ENCODE measurements at regions not wholly inside any gene's neighbourhood (a gene's known extent, or its start where the extent isn't known, plus 50 kb on each side); places are given as distances from the start of the nearest gene placed in this dataset.

DNA sequence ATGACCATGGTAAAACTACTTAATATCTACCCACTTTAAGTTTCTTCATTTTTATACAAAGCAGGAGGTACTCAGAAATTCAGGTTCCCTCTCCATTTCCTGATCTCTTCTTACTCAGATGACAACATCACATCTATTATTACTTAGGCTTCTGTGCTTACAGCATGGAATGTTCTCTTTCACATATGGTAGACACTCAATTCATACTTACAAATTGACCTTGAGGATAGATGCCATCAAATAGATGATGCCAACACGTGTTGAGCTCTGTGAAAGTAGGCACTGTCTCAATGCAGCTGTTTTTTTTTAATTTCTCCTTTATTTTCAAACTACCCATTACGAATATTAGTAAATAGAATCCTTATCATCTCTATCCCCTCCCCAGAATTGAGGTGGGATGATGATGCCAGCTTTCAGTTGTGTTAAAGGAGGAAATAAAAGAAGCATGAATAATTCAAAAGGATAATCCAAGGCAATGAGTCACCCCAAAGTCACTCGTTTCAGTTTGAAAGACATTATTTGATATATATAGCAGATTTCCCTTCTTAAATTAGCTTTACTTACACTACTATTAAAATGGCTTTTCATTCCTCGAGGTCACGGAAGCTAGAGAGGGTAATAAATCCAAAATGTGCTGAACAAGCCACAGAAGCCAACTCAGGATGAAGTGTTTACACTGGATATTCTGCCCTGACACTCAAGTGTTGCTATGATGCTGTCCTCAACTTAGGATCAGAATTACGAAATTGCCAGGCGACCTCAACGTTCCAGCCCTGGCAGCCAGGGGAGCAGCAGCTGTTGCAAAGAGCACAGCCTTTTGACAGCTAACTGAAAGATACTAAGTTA, 124.2 kb upstream of the EOLA2 start:
- Histone ChIP-seq H3K9me3 (ENCODE audit: control insufficient read depth in 4 of 4, low read length in 3 of 4) (no peaks in the 10 kb centered on the region), H3K27ac (ENCODE audit: low read depth in 1 of 2, low read length in 2 of 2) (no peak overlapping the region), H3K27me3 (ENCODE audit: control insufficient read depth in 4 of 4, insufficient read depth in 4 of 4, low read length in 3 of 4) (peaks cover 0 to 2% (median 0%) of the 10 kb centered on the region in 4 donors), H3K4me1 (ENCODE audit: control insufficient read depth in 4 of 4, insufficient read depth in 4 of 4, low read length in 3 of 4) (peaks cover 0 to 2% (median 0%) of the 10 kb centered on the region in 4 donors), H3K9ac (ENCODE audit: low read depth in 1 of 2, low read length in 2 of 2) (no peak overlapping the region), H3K4me3 (ENCODE audit: low read depth in 1 of 3, low read length in 3 of 3) (no peak overlapping the region), H3K36me3 (ENCODE audit: control insufficient read depth in 4 of 4, insufficient read depth in 3 of 4, low read depth in 1 of 4, low read length in 3 of 4) (no peaks in the 10 kb centered on the region)
- TF ChIP-seq GABPA (IDR thresholded peaks at IDR 0.05 in 1 of 2, conservative IDR thresholded peaks at IDR 0.05 in 1 of 2) (no peak), RAD21 (IDR thresholded peaks at IDR 0.05) (peak in 1 of 2 donors; percentile 26), NR2F2 (IDR thresholded peaks at IDR 0.05) (peak; percentile 39)
- TF ChIP-seq, protein P1, sequence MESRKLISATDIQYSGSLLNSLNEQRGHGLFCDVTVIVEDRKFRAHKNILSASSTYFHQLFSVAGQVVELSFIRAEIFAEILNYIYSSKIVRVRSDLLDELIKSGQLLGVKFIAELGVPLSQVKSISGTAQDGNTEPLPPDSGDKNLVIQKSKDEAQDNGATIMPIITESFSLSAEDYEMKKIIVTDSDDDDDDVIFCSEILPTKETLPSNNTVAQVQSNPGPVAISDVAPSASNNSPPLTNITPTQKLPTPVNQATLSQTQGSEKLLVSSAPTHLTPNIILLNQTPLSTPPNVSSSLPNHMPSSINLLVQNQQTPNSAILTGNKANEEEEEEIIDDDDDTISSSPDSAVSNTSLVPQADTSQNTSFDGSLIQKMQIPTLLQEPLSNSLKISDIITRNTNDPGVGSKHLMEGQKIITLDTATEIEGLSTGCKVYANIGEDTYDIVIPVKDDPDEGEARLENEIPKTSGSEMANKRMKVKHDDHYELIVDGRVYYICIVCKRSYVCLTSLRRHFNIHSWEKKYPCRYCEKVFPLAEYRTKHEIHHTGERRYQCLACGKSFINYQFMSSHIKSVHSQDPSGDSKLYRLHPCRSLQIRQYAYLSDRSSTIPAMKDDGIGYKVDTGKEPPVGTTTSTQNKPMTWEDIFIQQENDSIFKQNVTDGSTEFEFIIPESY (IDR thresholded peaks at IDR 0.05), result no peak
- DNase-seq (ENCODE audit: low spot score), result no peak
- 51% methylated on average over 8 of the region's 8 CpGs for WGBS

DNA sequence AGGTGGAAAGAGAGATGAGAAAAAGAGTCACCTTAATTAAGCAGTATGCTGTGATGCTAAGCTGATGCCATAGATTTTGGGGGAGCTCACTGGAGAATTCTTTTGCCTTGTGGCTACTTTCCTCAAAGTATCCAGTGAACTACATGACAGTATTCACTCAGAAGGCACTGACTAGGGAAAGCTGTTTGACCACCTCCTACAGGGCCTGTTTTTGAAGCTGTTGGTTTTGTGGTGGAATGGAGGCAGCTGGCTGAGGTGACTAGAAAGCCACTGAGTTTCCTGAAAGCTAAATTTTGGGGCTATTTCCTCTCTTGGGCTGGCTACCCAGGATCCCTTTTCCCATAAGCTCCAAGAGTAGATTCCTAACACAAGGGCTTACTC, 124.8 kb upstream of the EOLA2 start:
- TF ChIP-seq HNF4G (IDR thresholded peaks at IDR 0.05) (no peak), EGR1 (IDR thresholded peaks at IDR 0.05; ENCODE audit: low read depth in 2 of 2) (no peak), JUND (IDR thresholded peaks at IDR 0.05) (no peak)
- no peak overlapping the region for H3K27ac ChIP-seq (ENCODE audit: low read depth in 1 of 2, low read length in 2 of 2)
- H3K9ac ChIP-seq (ENCODE audit: low read depth in 1 of 2, low read length in 2 of 2), result no peak overlapping the region

DNA sequence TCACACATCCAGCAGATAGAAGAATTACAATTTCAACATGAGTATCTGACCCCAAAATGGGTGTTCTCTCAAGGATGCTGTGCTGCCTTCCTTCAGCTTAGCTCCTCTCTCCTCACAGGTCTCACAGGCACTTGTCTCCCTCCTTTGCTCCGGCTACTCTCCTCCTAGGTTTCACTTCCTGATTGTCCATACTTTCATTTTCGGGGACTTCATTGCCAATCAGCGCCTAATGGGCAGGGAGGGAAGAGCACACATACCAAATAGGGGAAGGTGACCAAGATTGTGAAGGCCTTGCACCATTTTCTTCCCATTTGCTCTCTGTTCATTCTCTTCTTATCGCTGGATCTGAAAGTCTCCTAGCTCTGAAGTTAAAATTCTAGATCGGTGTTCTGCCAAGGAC, 125.4 kb upstream of the EOLA2 start:
- H3K9ac ChIP-seq (ENCODE audit: low read depth in 1 of 2, low read length in 2 of 2), result no peak overlapping the region
- no peaks in the 10 kb centered on the region for H3K36me3 ChIP-seq (ENCODE audit: control insufficient read depth in 4 of 4, insufficient read depth in 3 of 4, low read depth in 1 of 4, low read length in 3 of 4)
- H3K4me3 ChIP-seq (ENCODE audit: low read depth in 1 of 3, low read length in 3 of 3), result no peak overlapping the region
- 90% methylated on average over 5 of the region's 5 CpGs for WGBS
- no peaks in the 10 kb centered on the region for H3K9me3 ChIP-seq (ENCODE audit: control insufficient read depth in 4 of 4, low read length in 3 of 4)
- no peak for TF ChIP-seq JUND (IDR thresholded peaks at IDR 0.05)
- no peak for TF ChIP-seq FOXA2 (IDR thresholded peaks at IDR 0.05)
- TF ChIP-seq NR2F2 (IDR thresholded peaks at IDR 0.05), result no peak
- TF ChIP-seq RAD21 (IDR thresholded peaks at IDR 0.05), result no peak
- TF ChIP-seq, protein P2, sequence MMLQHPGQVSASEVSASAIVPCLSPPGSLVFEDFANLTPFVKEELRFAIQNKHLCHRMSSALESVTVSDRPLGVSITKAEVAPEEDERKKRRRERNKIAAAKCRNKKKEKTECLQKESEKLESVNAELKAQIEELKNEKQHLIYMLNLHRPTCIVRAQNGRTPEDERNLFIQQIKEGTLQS (IDR thresholded peaks at IDR 0.05), result no peak
- no peak for TF ChIP-seq TAF1 (conservative IDR thresholded peaks at IDR 0.05)
- TF ChIP-seq FOXA1 (IDR thresholded peaks at IDR 0.05), result no peak
- TF ChIP-seq HNF4A (conservative IDR thresholded peaks at IDR 0.05), result no peak
- TF ChIP-seq, protein P3, sequence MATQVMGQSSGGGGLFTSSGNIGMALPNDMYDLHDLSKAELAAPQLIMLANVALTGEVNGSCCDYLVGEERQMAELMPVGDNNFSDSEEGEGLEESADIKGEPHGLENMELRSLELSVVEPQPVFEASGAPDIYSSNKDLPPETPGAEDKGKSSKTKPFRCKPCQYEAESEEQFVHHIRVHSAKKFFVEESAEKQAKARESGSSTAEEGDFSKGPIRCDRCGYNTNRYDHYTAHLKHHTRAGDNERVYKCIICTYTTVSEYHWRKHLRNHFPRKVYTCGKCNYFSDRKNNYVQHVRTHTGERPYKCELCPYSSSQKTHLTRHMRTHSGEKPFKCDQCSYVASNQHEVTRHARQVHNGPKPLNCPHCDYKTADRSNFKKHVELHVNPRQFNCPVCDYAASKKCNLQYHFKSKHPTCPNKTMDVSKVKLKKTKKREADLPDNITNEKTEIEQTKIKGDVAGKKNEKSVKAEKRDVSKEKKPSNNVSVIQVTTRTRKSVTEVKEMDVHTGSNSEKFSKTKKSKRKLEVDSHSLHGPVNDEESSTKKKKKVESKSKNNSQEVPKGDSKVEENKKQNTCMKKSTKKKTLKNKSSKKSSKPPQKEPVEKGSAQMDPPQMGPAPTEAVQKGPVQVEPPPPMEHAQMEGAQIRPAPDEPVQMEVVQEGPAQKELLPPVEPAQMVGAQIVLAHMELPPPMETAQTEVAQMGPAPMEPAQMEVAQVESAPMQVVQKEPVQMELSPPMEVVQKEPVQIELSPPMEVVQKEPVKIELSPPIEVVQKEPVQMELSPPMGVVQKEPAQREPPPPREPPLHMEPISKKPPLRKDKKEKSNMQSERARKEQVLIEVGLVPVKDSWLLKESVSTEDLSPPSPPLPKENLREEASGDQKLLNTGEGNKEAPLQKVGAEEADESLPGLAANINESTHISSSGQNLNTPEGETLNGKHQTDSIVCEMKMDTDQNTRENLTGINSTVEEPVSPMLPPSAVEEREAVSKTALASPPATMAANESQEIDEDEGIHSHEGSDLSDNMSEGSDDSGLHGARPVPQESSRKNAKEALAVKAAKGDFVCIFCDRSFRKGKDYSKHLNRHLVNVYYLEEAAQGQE (IDR thresholded peaks at IDR 0.05), result no peak
- TF ChIP-seq, protein P1 (IDR thresholded peaks at IDR 0.05), result no peak
- no peak for TF ChIP-seq SP1 (IDR thresholded peaks at IDR 0.05)
- no peak for TF ChIP-seq EGR1 (IDR thresholded peaks at IDR 0.05; ENCODE audit: low read depth in 2 of 2)
- DNase-seq (ENCODE audit: low spot score), result no peak
- H3K27me3 ChIP-seq (ENCODE audit: control insufficient read depth in 4 of 4, insufficient read depth in 4 of 4, low read length in 3 of 4), result no peaks in the 10 kb centered on the region
- no peak overlapping the region for H3K27ac ChIP-seq (ENCODE audit: low read depth in 1 of 2, low read length in 2 of 2)
- H3K4me1 ChIP-seq (ENCODE audit: control insufficient read depth in 4 of 4, insufficient read depth in 4 of 4, low read length in 3 of 4), result peaks cover 0 to 2% (median 0%) of the 10 kb centered on the region in 4 donors

More for the DNA sequence above, 124.8 kb upstream of the EOLA2 start:
- H3K4me1 ChIP-seq (ENCODE audit: control insufficient read depth in 4 of 4, insufficient read depth in 4 of 4, low read length in 3 of 4), result peaks cover 0 to 2% (median 0%) of the 10 kb centered on the region in 4 donors
- no peaks in the 10 kb centered on the region for H3K9me3 ChIP-seq (ENCODE audit: control insufficient read depth in 4 of 4, low read length in 3 of 4)
- no peak overlapping the region for H3K4me3 ChIP-seq (ENCODE audit: low read depth in 1 of 3, low read length in 3 of 3)
- no peaks in the 10 kb centered on the region for H3K36me3 ChIP-seq (ENCODE audit: control insufficient read depth in 4 of 4, insufficient read depth in 3 of 4, low read depth in 1 of 4, low read length in 3 of 4)
- no peak for DNase-seq (ENCODE audit: low spot score)
- H3K27me3 ChIP-seq (ENCODE audit: control insufficient read depth in 4 of 4, insufficient read depth in 4 of 4, low read length in 3 of 4), result peaks cover 0 to under 1% (median 0%) of the 10 kb centered on the region in 4 donors
